EH (cell line): ENCODE measurements at regions not wholly inside any gene's neighbourhood (a gene's known extent, or its start where the extent isn't known, plus 50 kb on each side); places are given as distances from the start of the nearest gene placed in this dataset.
"Not testable (repeated sequence)": the region's sequence is repeated elsewhere in the genome, so short reads cannot be mapped to it uniquely, and the experiment has no call there.

ENCODE experiments used
- DNase-seq: peaks from one replicate; pipeline ENCODE4 v3.0.0-alpha.2; 2015; ENCODE audit warnings: low read depth

- DNase-seq, result no peak
These were observed 851.0 kb downstream of the DIPK2A start for GRCh38 chr3:144822671-144823070.

- DNase-seq, result no peak
These were observed 860.5 kb downstream of the DIPK2A start for GRCh38 chr3:144831955-144832716.

- no peak for DNase-seq
These were observed 868.4 kb downstream of the DIPK2A start for GRCh38 chr3:144839991-144840390.

GRCh38 chr3:144840866-144841265 lies 869.2 kb downstream of the DIPK2A start:
- DNase-seq, result no peak

GRCh38 chr3:144843099-144843498 lies 871.5 kb downstream of the DIPK2A start:
- no peak for DNase-seq

GRCh38 chr3:144852999-144853398 lies 881.4 kb downstream of the DIPK2A start:
- DNase-seq, result no peak

GRCh38 chr3:144854020-144854419 lies 882.4 kb downstream of the DIPK2A start:
- not testable (repeated sequence) for DNase-seq

- DNase-seq, result no peak
These were observed 887.5 kb downstream of the DIPK2A start for GRCh38 chr3:144859161-144859560.

- DNase-seq, result no peak
These were observed 893.0 kb downstream of the DIPK2A start for GRCh38 chr3:144864646-144865045.

- no peak for DNase-seq
These were observed 894.3 kb downstream of the DIPK2A start for GRCh38 chr3:144865948-144866347.

- DNase-seq, result no peak
These were observed 894.9 kb downstream of the DIPK2A start for GRCh38 chr3:144866476-144866875.

GRCh38 chr3:144868506-144868905 lies 896.9 kb downstream of the DIPK2A start:
- no peak for DNase-seq

GRCh38 chr3:144873066-144873465 lies 901.4 kb downstream of the DIPK2A start:
- DNase-seq, result no peak

- peak; percentile 2 for DNase-seq
These were observed 903.6 kb downstream of the DIPK2A start for GRCh38 chr3:144875211-144875610.

- DNase-seq, result no peak
These were observed 905.7 kb downstream of the DIPK2A start for GRCh38 chr3:144877356-144877755.

- no peak for DNase-seq
These were observed 908.1 kb downstream of the DIPK2A start for GRCh38 chr3:144879701-144880100.

- no peak for DNase-seq
These were observed 922.4 kb downstream of the DIPK2A start for GRCh38 chr3:144893980-144894379.

GRCh38 chr3:144894576-144894975 lies 923.0 kb downstream of the DIPK2A start:
- DNase-seq, result no peak

GRCh38 chr3:144900366-144900765 lies 928.7 kb downstream of the DIPK2A start:
- DNase-seq, result no peak

- not testable (repeated sequence) for DNase-seq
These were observed 936.0 kb downstream of the DIPK2A start for GRCh38 chr3:144907581-144907980.

- DNase-seq, result no peak
These were observed 941.3 kb downstream of the DIPK2A start for GRCh38 chr3:144912968-144913367.

- DNase-seq, result no peak
These were observed 943.6 kb downstream of the DIPK2A start for GRCh38 chr3:144915202-144915601.

- no peak for DNase-seq
These were observed 950.1 kb downstream of the DIPK2A start for GRCh38 chr3:144921710-144922109.
